ENCODE measurements at regions not wholly inside any gene's neighbourhood (a gene's known extent, or its start where the extent isn't known, plus 50 kb on each side); places are given as distances from the start of the nearest gene placed in this dataset.

DNA sequence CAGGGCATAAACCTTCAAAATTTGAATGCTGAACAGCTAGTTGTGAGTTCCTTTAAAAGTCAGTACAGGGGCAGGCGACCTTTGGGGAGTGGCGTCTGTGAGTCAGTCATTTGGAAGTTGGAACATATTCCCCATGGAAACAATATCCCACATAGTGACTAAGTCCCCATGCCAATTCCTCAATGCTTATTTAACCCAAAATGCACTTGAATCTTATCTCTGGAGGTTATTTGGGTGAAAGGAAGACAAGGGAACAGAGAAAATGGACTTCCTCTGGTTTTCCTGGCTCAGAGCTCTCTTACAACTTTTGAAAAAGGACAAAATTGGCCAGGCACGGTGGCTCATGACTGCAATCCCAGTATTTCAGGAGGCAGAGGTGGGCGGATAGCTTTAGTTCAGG is 479.2 kb upstream of the NBEA start:
- DNase-seq (ENCODE audit: extremely low read depth, insufficient read length), result no peak

DNA sequence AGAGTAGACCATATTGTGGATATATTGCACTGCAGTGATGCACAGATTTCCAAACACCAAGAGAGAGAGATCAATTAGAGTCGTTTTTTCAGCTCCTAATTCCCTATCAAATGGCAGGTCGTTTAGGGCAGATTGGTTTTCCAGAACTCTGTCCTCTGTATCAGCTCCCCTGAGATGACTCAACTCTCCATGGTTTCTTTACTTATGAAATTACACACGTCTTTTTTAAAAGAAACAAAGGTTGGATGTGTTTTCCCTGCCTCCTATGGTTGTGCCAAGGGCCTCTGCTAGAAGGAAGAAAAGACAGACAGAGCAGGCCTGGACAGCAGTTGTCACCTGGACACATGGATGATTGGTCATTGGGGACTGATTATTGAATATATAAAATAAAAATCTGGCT is 478.1 kb upstream of the NBEA start:
- no peak overlapping the region for H3K4me3 ChIP-seq (replicated peaks; ENCODE audit: low read depth, low read length)
- H3K36me3 ChIP-seq (ENCODE audit: control insufficient read depth, insufficient read depth, low read length), result no peaks in the 10 kb centered on the region
- H3K27me3 ChIP-seq (replicated peaks; ENCODE audit: control insufficient read depth, insufficient read depth, low read length), result no peaks in the 10 kb centered on the region
- TF ChIP-seq, protein P1, sequence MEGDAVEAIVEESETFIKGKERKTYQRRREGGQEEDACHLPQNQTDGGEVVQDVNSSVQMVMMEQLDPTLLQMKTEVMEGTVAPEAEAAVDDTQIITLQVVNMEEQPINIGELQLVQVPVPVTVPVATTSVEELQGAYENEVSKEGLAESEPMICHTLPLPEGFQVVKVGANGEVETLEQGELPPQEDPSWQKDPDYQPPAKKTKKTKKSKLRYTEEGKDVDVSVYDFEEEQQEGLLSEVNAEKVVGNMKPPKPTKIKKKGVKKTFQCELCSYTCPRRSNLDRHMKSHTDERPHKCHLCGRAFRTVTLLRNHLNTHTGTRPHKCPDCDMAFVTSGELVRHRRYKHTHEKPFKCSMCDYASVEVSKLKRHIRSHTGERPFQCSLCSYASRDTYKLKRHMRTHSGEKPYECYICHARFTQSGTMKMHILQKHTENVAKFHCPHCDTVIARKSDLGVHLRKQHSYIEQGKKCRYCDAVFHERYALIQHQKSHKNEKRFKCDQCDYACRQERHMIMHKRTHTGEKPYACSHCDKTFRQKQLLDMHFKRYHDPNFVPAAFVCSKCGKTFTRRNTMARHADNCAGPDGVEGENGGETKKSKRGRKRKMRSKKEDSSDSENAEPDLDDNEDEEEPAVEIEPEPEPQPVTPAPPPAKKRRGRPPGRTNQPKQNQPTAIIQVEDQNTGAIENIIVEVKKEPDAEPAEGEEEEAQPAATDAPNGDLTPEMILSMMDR (IDR thresholded peaks at IDR 0.05; ENCODE audit: insufficient read depth, low read length, poor library complexity, severe bottlenecking), result no peak
- DNase-seq (ENCODE audit: extremely low read depth, insufficient read length), result no peak

More for the DNA sequence above, 479.2 kb upstream of the NBEA start:
- TF ChIP-seq, protein P1 (IDR thresholded peaks at IDR 0.05; ENCODE audit: insufficient read depth, low read length, poor library complexity, severe bottlenecking), result no peak
- Histone ChIP-seq H3K36me3 (ENCODE audit: control insufficient read depth, insufficient read depth, low read length) (no peaks in the 10 kb centered on the region), H3K27me3 (replicated peaks; ENCODE audit: control insufficient read depth, insufficient read depth, low read length) (no peaks in the 10 kb centered on the region), H3K4me3 (replicated peaks; ENCODE audit: low read depth, low read length) (no peak overlapping the region)

DNA sequence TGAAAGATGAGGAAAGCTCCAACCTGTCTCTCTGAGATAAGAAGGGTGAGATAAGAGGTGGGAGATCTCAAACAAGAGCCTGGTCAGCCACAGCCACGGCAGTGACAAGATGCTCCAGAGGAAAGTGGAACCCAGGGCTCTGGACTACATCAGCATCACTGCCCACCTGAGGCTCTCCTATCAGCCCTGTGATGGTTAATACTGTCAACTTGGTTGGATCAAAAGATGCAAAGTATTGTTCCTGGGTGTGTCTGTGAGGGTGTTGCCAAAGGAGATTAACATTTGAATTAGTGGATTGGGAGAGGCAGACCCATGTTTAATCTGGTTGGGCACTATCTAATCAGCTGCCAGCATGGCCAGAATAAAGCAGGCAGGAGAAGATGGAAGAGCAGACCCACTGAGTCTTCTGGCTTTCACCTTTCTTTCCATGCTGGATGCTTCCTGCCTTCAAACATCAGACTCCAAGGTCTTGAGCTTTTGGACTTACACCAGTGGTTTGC is 476.6 kb upstream of the NBEA start:
- no peaks in the 10 kb centered on the region for H3K27me3 ChIP-seq (replicated peaks; ENCODE audit: control insufficient read depth, insufficient read depth, low read length)
- TF ChIP-seq, protein P1 (IDR thresholded peaks at IDR 0.05; ENCODE audit: insufficient read depth, low read length, poor library complexity, severe bottlenecking), result no peak
- H3K36me3 ChIP-seq (ENCODE audit: control insufficient read depth, insufficient read depth, low read length), result no peaks in the 10 kb centered on the region
- no peak for DNase-seq (ENCODE audit: extremely low read depth, insufficient read length)
- no peak overlapping the region for H3K4me3 ChIP-seq (replicated peaks; ENCODE audit: low read depth, low read length)

DNA sequence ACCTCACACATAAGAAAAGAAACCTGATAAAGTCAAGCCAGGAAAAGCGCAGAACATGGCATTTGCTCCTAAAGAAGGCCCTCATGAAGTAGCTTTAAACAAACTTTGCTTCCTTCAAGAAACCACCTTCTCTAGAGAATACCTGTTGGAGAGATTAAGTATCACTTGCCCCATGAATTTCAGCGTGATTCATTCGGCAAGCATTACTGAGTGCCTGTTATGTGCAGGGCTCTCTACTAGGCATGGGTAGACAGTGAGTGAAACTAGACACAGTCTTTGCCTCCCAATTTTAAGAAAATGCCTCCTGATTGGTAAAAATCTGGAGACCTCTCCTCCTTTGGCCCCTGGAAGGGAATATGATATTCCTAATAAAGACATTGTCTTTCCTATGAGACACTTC is 475.8 kb upstream of the NBEA start:
- H3K4me3 ChIP-seq (replicated peaks; ENCODE audit: low read depth, low read length), result no peak overlapping the region
- DNase-seq (ENCODE audit: extremely low read depth, insufficient read length), result no peak
- TF ChIP-seq, protein P1 (IDR thresholded peaks at IDR 0.05; ENCODE audit: insufficient read depth, low read length, poor library complexity, severe bottlenecking), result no peak
- H3K27me3 ChIP-seq (replicated peaks; ENCODE audit: control insufficient read depth, insufficient read depth, low read length), result no peaks in the 10 kb centered on the region
- no peaks in the 10 kb centered on the region for H3K36me3 ChIP-seq (ENCODE audit: control insufficient read depth, insufficient read depth, low read length)

DNA sequence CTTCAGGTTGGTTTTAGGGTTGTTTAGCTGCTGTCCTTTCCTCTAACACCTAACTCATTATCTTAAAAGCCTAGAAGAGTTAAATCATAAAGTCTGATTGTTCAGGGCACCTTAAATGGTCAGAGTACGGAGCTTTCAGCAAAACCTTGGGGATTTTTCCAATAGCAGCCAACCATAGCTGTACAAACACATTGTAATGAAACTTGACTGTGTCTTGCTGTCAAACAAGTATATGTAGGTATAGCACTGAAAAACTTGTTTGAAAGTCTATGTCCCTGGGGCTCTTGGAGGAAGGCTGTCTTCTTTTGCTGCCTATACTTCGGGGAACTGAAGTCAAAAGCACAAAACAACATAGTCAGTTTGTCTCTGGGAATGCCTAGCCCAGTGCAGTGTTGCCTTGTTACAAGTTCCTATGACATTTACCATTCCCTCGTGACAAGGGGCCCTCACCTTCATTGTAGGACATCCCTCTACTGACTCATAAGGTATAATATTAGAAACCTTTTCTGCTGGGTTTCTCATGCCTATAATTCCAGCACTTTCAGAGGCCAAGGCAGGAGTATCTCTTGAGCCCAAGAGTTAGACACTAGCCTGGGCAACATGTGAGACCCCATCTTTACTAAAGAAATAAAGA is 474.5 kb upstream of the NBEA start:
- Histone ChIP-seq H3K36me3 (ENCODE audit: control insufficient read depth, insufficient read depth, low read length) (no peaks in the 10 kb centered on the region), H3K27me3 (replicated peaks; ENCODE audit: control insufficient read depth, insufficient read depth, low read length) (no peaks in the 10 kb centered on the region), H3K4me3 (replicated peaks; ENCODE audit: low read depth, low read length) (no peak overlapping the region)
- DNase-seq (ENCODE audit: extremely low read depth, insufficient read length), result no peak
- TF ChIP-seq, protein P1 (IDR thresholded peaks at IDR 0.05; ENCODE audit: insufficient read depth, low read length, poor library complexity, severe bottlenecking), result no peak
